ENCODE measurements at regions not wholly inside any gene's neighbourhood (a gene's known extent, or its start where the extent isn't known, plus 50 kb on each side); places are given as distances from the start of the nearest gene placed in this dataset.

- intact Hi-C loops (cut with DNase I) = loop anchor here (10.0 kb wide), 1 partner anchor 165 kb away; no protein-coding TSS in a partner anchor
- Histone ChIP-seq H3K27me3 (no peaks in the 10 kb centered on the region), H3K27ac (no peak overlapping the region), H3K36me3 (no peaks in the 10 kb centered on the region), H3K9me3 (no peaks in the 10 kb centered on the region), H3K4me3 (no peak overlapping the region), H3K4me1 (no peaks in the 10 kb centered on the region)
- no peak for DNase-seq
- WGBS, 2 donors = 92 to 96% methylated on average over 7 of the region's 7 CpGs
- TF ChIP-seq POLR2AphosphoS5 (IDR thresholded peaks at IDR 0.05) = no peak
- TF ChIP-seq POLR2A (IDR thresholded peaks at IDR 0.05) = no peak
- TF ChIP-seq EP300 (IDR thresholded peaks at IDR 0.05) = no peak
- TF ChIP-seq, protein P1, sequence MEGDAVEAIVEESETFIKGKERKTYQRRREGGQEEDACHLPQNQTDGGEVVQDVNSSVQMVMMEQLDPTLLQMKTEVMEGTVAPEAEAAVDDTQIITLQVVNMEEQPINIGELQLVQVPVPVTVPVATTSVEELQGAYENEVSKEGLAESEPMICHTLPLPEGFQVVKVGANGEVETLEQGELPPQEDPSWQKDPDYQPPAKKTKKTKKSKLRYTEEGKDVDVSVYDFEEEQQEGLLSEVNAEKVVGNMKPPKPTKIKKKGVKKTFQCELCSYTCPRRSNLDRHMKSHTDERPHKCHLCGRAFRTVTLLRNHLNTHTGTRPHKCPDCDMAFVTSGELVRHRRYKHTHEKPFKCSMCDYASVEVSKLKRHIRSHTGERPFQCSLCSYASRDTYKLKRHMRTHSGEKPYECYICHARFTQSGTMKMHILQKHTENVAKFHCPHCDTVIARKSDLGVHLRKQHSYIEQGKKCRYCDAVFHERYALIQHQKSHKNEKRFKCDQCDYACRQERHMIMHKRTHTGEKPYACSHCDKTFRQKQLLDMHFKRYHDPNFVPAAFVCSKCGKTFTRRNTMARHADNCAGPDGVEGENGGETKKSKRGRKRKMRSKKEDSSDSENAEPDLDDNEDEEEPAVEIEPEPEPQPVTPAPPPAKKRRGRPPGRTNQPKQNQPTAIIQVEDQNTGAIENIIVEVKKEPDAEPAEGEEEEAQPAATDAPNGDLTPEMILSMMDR (IDR thresholded peaks at IDR 0.05) = no peak
These were observed 269.4 kb downstream of the TCF7L2 start for GRCh38 chr10:113219446-113219845.

GRCh38 chr10:113221756-113222168, 271.7 kb downstream of the TCF7L2 start:
- H3K4me3 ChIP-seq = no peak overlapping the region
- intact Hi-C loops (cut with DNase I) = no loop called here
- no peaks in the 10 kb centered on the region for H3K36me3 ChIP-seq
- TF ChIP-seq POLR2A (IDR thresholded peaks at IDR 0.05) (no peak), POLR2AphosphoS5 (IDR thresholded peaks at IDR 0.05) (no peak), EP300 (IDR thresholded peaks at IDR 0.05) (no peak)
- TF ChIP-seq, protein P1 (IDR thresholded peaks at IDR 0.05) = no peak
- no peaks in the 10 kb centered on the region for H3K9me3 ChIP-seq
- H3K4me1 ChIP-seq = no peaks in the 10 kb centered on the region
- WGBS, 2 donors = 33 to 46% methylated on average over 6 of the region's 6 CpGs
- no peak overlapping the region for H3K27ac ChIP-seq
- no peaks in the 10 kb centered on the region for H3K27me3 ChIP-seq
- no peak for DNase-seq

GRCh38 chr10:113222207-113222606, 272.2 kb downstream of the TCF7L2 start:
- intact Hi-C loops (cut with DNase I) = no loop called here
- TF ChIP-seq POLR2A (IDR thresholded peaks at IDR 0.05) (no peak), POLR2AphosphoS5 (IDR thresholded peaks at IDR 0.05) (no peak), EP300 (IDR thresholded peaks at IDR 0.05) (no peak)
- TF ChIP-seq, protein P1 (IDR thresholded peaks at IDR 0.05) = no peak

DNA sequence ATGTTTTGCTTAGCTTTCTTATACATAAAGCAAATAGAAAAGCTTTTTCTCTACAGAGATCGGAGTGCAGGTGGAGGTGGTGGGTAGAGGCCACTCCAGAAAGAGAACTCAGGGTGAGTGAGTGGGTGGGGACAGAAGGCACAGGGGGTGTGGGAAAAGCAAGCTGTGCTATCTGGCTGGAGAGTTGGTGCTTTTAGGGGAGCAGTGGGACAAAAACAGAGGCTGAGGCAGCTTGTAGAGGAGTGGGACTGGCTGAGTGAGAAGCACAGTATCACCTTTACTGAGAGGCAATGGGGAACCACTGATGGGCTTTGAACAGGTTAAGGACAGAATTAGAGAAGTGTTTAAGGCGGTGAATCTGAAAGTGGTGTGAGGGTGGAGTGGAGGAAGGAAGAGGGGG, 275.3 kb downstream of the TCF7L2 start:
- no peaks in the 10 kb centered on the region for H3K36me3 ChIP-seq
- no peak overlapping the region for H3K27ac ChIP-seq
- DNase-seq = no peak
- no peaks in the 10 kb centered on the region for H3K27me3 ChIP-seq
- no peaks in the 10 kb centered on the region for H3K9me3 ChIP-seq
- no peak for TF ChIP-seq POLR2A (IDR thresholded peaks at IDR 0.05)
- TF ChIP-seq, protein P1 (IDR thresholded peaks at IDR 0.05) = no peak
- no peak for TF ChIP-seq EP300 (IDR thresholded peaks at IDR 0.05)
- no peak for TF ChIP-seq POLR2AphosphoS5 (IDR thresholded peaks at IDR 0.05)
- H3K4me3 ChIP-seq = no peak overlapping the region
- H3K4me1 ChIP-seq = no peaks in the 10 kb centered on the region
- intact Hi-C loops (cut with DNase I) = no loop called here
- WGBS, 2 donors = 66 to 81% methylated on average over 2 of the region's 2 CpGs

More at GRCh38 chr10:113222207-113222606, 272.2 kb downstream of the TCF7L2 start:
- no peak for DNase-seq
- Histone ChIP-seq H3K27ac (no peak overlapping the region), H3K4me1 (no peaks in the 10 kb centered on the region), H3K9me3 (no peaks in the 10 kb centered on the region), H3K27me3 (no peaks in the 10 kb centered on the region), H3K36me3 (no peaks in the 10 kb centered on the region), H3K4me3 (no peak overlapping the region)
- 61 to 64% methylated on average over 12 of the region's 12 CpGs for WGBS, 2 donors

GRCh38 chr10:113225903-113226302, 275.9 kb downstream of the TCF7L2 start:
- no peak overlapping the region for H3K4me3 ChIP-seq
- no peaks in the 10 kb centered on the region for H3K9me3 ChIP-seq
- 90 to 93% methylated on average over 11 of the region's 11 CpGs for WGBS, 2 donors
- H3K27ac ChIP-seq = no peak overlapping the region
- TF ChIP-seq POLR2AphosphoS5 (IDR thresholded peaks at IDR 0.05) (no peak), EP300 (IDR thresholded peaks at IDR 0.05) (no peak), POLR2A (IDR thresholded peaks at IDR 0.05) (no peak)
- TF ChIP-seq, protein P1 (IDR thresholded peaks at IDR 0.05) = no peak
- DNase-seq = no peak
- no peaks in the 10 kb centered on the region for H3K27me3 ChIP-seq
- intact Hi-C loops (cut with DNase I) = no loop called here
- H3K36me3 ChIP-seq = no peaks in the 10 kb centered on the region
- no peaks in the 10 kb centered on the region for H3K4me1 ChIP-seq

Measured in sigmoid colon (tissue), 6 donors.